HG02798 (cell line): ENCODE measurements at regions not wholly inside any gene's neighbourhood (a gene's known extent, or its start where the extent isn't known, plus 50 kb on each side); places are given as distances from the start of the nearest gene placed in this dataset.

Source experiments
- ATAC-seq: cut with Tn5 transposase; IDR thresholded peaks from one replicate; pipeline ENCODE4 v1.9.1; 2021; ENCODE audit warnings: mild to moderate bottlenecking; ENCODE audit not compliant: unreplicated experiment, poor library complexity

GRCh38 chr1:69121723-69122122, 446.0 kb upstream of the LRRC7 start:
- no peak for ATAC-seq

GRCh38 chr1:69122373-69122772, 445.3 kb upstream of the LRRC7 start:
- no peak for ATAC-seq

- ATAC-seq = no peak
Measured at GRCh38 chr1:69123486-69123885, 444.2 kb upstream of the LRRC7 start.

GRCh38 chr1:69126796-69127195, 440.9 kb upstream of the LRRC7 start:
- ATAC-seq = no peak

GRCh38 chr1:69128204-69128603, 439.5 kb upstream of the LRRC7 start:
- no peak for ATAC-seq

GRCh38 chr1:69129538-69129937, 438.2 kb upstream of the LRRC7 start:
- no peak for ATAC-seq

- ATAC-seq = no peak
Measured at GRCh38 chr1:69138172-69138571, 429.6 kb upstream of the LRRC7 start.

GRCh38 chr1:69139007-69139406, 428.7 kb upstream of the LRRC7 start:
- no peak for ATAC-seq

- ATAC-seq = no peak
Measured at GRCh38 chr1:69146303-69146702, 421.4 kb upstream of the LRRC7 start.

GRCh38 chr1:69148731-69149130, 419.0 kb upstream of the LRRC7 start:
- no peak for ATAC-seq

- no peak for ATAC-seq
Measured at GRCh38 chr1:69157046-69157756, 410.5 kb upstream of the LRRC7 start.

GRCh38 chr1:69163241-69163640, 404.5 kb upstream of the LRRC7 start:
- ATAC-seq = no peak

GRCh38 chr1:69163779-69164178, 403.9 kb upstream of the LRRC7 start:
- no peak for ATAC-seq

- ATAC-seq = no peak
Measured at GRCh38 chr1:69167876-69168275, 399.8 kb upstream of the LRRC7 start.

GRCh38 chr1:69171248-69171647, 396.5 kb upstream of the LRRC7 start:
- no peak for ATAC-seq

GRCh38 chr1:69172003-69173000, 395.4 kb upstream of the LRRC7 start:
- ATAC-seq = no peak

GRCh38 chr1:69175053-69175452, 392.7 kb upstream of the LRRC7 start:
- no peak for ATAC-seq

GRCh38 chr1:69180358-69180757, 387.4 kb upstream of the LRRC7 start:
- no peak for ATAC-seq

- ATAC-seq = no peak
Measured at GRCh38 chr1:69185378-69185777, 382.3 kb upstream of the LRRC7 start.

GRCh38 chr1:69191335-69191734, 376.4 kb upstream of the LRRC7 start:
- no peak for ATAC-seq

GRCh38 chr1:69195136-69195535, 372.6 kb upstream of the LRRC7 start:
- no peak for ATAC-seq
